DND-41 (cell line): ENCODE measurements at regions not wholly inside any gene's neighbourhood (a gene's known extent, or its start where the extent isn't known, plus 50 kb on each side); places are given as distances from the start of the nearest gene placed in this dataset.

Experiments used
- ATAC-seq: fragments of 200-7000 bp; cut with Tn5 transposase; 3 replicates; pipeline ENCODE4 v1.9.1; 2021; ENCODE audit warnings: low read depth; ENCODE audit not compliant: insufficient read depth
- DNase-seq: peaks from one replicate; pipeline ENCODE4 v3.0.0-alpha.2; 2020
- H2AFZ ChIP-seq: 2 replicates; pipeline ENCODE4 v1.6.0; 2012; ENCODE audit warnings: low read depth, low read length
- H3K27ac ChIP-seq: 2 replicates; pipeline ENCODE4 v1.5.1; 2012; ENCODE audit warnings: low read length, inconsistent platforms
- H3K27me3 ChIP-seq: fragments of 200-600 bp; sonication (generic); 2 replicates; pipeline ENCODE4 v1.6.0; 2012; ENCODE audit warnings: low read length, mild to moderate bottlenecking, inconsistent platforms; ENCODE audit not compliant: insufficient read depth, poor library complexity
- H3K36me3 ChIP-seq: 2 replicates; pipeline ENCODE4 v1.5.1; 2012; ENCODE audit warnings: low read length, inconsistent platforms; ENCODE audit not compliant: insufficient read depth
- H3K4me1 ChIP-seq: 2 replicates; pipeline ENCODE4 v1.5.1; 2012; ENCODE audit warnings: mild to moderate bottlenecking, low read length; ENCODE audit not compliant: insufficient read depth
- H3K4me2 ChIP-seq: 2 replicates; pipeline ENCODE4 v1.6.0; 2012; ENCODE audit warnings: mild to moderate bottlenecking, moderate library complexity, low read length, inconsistent platforms; ENCODE audit not compliant: insufficient read depth
- H3K4me3 ChIP-seq, 2 experiments: fragments of 200-600 bp in 1 of 2; shearing (Covaris generic) in 1 of 2; 2 replicates each; pipeline ENCODE4 v1.5.1; 2012 to 2016; ENCODE audit warnings: inconsistent platforms in 2 of 2, low read length in 2 of 2, mild to moderate bottlenecking in 2 of 2, low read depth in 1 of 2, moderate library complexity in 1 of 2
- H3K79me2 ChIP-seq: 2 replicates; pipeline ENCODE4 v1.6.0; 2012; ENCODE audit warnings: low read length, inconsistent platforms; ENCODE audit not compliant: insufficient read depth
- H3K9ac ChIP-seq: 2 replicates; pipeline ENCODE4 v1.6.0; 2012; ENCODE audit warnings: low read depth, mild to moderate bottlenecking, inconsistent platforms, low read length, moderate library complexity
- H3K9me3 ChIP-seq: 2 replicates; pipeline ENCODE4 v1.5.1; 2012; ENCODE audit warnings: low read length, moderate library complexity, mild to moderate bottlenecking, inconsistent platforms; ENCODE audit not compliant: insufficient read depth, severe bottlenecking
- H4K20me1 ChIP-seq: 2 replicates; pipeline ENCODE4 v1.6.0; 2012; ENCODE audit warnings: low read length; ENCODE audit not compliant: insufficient read depth
- EZH2 ChIP-seq: IDR thresholded peaks from 3 replicates; pipeline ENCODE4 v1.6.1; 2012; ENCODE audit warnings: borderline replicate concordance, low read depth, mild to moderate bottlenecking, moderate library complexity, low read length, inconsistent platforms; ENCODE audit not compliant: severe bottlenecking
- TF ChIP-seq, protein P1 (sequence below): IDR thresholded peaks from 2 replicates; pipeline ENCODE4 v1.5.1; 2012; ENCODE audit warnings: borderline replicate concordance, low read length, moderate library complexity, mild to moderate bottlenecking; ENCODE audit not compliant: poor library complexity, severe bottlenecking; ENCODE audit errors: extremely low read depth

DNA sequence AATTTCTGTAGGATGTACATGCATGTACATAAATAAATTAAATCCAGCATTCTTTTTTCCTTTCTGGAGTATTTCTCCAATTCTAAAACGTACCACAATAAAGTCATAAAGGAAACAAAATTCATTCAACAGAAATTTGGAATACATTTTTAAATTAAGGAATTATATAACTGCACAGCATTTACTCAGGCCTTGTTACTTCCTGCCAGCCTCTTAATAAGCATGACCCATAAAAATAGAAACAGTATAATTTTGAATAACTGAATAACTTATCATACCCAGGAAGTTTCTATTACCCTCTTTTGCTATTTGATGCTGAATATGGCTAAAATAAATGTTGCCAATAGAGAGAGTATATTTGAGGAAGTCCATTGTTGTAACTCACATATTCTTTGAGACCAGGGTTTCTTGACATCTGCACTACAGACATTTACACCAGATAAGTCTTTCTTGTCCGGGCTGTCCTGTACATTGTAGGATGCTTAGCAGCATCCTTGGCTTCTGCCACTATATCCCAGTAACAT is 178.2 kb downstream of the KLF12 start:
- ATAC-seq, result no peak
- no peak overlapping the region; the same call in 1 of the 2 replicates for H3K27ac ChIP-seq

DNA sequence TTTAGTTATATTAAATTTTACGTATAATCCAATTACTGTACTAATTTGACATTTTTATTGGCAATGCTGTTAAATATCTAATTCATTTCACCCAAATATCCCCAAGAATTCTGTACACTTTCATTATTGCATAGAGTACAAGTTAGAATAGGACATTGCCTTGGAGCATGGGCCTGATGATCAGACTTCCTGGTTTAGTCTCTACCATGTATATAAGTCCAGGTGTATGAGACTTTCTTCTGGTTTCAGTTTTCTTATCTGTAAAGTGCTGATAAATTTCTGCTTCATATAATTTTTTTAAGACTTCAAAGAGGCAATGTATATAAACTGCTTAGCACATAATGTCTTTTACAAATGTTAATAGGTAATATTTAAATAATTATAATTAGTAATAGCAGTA is 179.4 kb downstream of the KLF12 start:
- Histone ChIP-seq H3K27me3 (no peaks in the 10 kb centered on the region), H3K27ac (no peak overlapping the region), H4K20me1 (peaks cover 12% of the 10 kb centered on the region), H3K79me2 (peaks cover 87% of the 10 kb centered on the region), H3K36me3 (peaks cover 4% of the 10 kb centered on the region; the same call in 1 of the 2 replicates), H3K9ac (no peak overlapping the region), H3K4me3 (no peak overlapping the region), H3K4me2 (no peak overlapping the region), H2AFZ (no peak overlapping the region), H3K4me1 (peaks cover 21% of the 10 kb centered on the region; the same call in 1 of the 2 replicates), H3K9me3 (no peaks in the 10 kb centered on the region)
- no peak for DNase-seq
- TF ChIP-seq, protein P1, sequence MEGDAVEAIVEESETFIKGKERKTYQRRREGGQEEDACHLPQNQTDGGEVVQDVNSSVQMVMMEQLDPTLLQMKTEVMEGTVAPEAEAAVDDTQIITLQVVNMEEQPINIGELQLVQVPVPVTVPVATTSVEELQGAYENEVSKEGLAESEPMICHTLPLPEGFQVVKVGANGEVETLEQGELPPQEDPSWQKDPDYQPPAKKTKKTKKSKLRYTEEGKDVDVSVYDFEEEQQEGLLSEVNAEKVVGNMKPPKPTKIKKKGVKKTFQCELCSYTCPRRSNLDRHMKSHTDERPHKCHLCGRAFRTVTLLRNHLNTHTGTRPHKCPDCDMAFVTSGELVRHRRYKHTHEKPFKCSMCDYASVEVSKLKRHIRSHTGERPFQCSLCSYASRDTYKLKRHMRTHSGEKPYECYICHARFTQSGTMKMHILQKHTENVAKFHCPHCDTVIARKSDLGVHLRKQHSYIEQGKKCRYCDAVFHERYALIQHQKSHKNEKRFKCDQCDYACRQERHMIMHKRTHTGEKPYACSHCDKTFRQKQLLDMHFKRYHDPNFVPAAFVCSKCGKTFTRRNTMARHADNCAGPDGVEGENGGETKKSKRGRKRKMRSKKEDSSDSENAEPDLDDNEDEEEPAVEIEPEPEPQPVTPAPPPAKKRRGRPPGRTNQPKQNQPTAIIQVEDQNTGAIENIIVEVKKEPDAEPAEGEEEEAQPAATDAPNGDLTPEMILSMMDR, result no peak
- no peak for TF ChIP-seq EZH2
- peak; percentile 62; the same call in 2 of the 3 replicates for ATAC-seq

More for the DNA sequence above, 178.2 kb downstream of the KLF12 start:
- no peak overlapping the region for H2AFZ ChIP-seq
- H3K9me3 ChIP-seq, result no peaks in the 10 kb centered on the region
- DNase-seq, result no peak
- H3K4me1 ChIP-seq, result peaks cover 21% of the 10 kb centered on the region; the same call in 1 of the 2 replicates
- peaks cover 4% of the 10 kb centered on the region; the same call in 1 of the 2 replicates for H3K36me3 ChIP-seq
- H3K4me3 ChIP-seq, result no peak overlapping the region
- TF ChIP-seq, protein P1, result no peak
- no peak for TF ChIP-seq EZH2
- no peak overlapping the region for H3K4me2 ChIP-seq
- peaks cover 86% of the 10 kb centered on the region for H3K79me2 ChIP-seq
- H3K9ac ChIP-seq, result no peak overlapping the region
- no peaks in the 10 kb centered on the region for H3K27me3 ChIP-seq
- H4K20me1 ChIP-seq, result peaks cover 12% of the 10 kb centered on the region

DNA sequence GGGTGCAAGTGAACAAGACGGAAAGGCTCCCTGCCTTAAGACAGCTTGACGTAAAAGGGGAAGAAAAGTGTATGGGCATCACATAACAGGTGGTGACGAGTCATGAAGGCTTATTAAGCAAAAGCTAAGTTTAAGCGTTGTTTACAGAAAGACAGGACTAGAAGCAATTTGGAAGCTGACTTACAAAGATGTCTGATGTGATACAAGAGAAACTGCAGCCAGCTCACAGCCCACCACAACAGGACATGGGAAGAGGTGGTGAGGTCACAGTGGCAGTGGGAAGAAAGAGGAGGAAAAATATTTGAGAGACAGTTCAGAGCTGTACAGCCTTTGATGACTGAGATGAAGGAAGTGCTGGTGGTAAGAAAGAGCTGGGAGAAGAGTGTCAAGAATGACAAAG is 181.6 kb downstream of the KLF12 start:
- no peak for TF ChIP-seq EZH2
- TF ChIP-seq, protein P1, result no peak
- no peak overlapping the region for H3K9ac ChIP-seq
- H3K27me3 ChIP-seq, result no peaks in the 10 kb centered on the region
- H3K79me2 ChIP-seq, result peaks cover 91% of the 10 kb centered on the region
- peaks cover 9% of the 10 kb centered on the region for H4K20me1 ChIP-seq
- H3K4me1 ChIP-seq, result peaks cover 21% of the 10 kb centered on the region; the same call in 1 of the 2 replicates
- H3K9me3 ChIP-seq, result no peaks in the 10 kb centered on the region
- no peak overlapping the region for H3K4me3 ChIP-seq
- DNase-seq (peak; percentile 36), ATAC-seq (peak; percentile 73)
- H2AFZ ChIP-seq, result no peak overlapping the region
- H3K4me2 ChIP-seq, result no peak overlapping the region
- peaks cover 4% of the 10 kb centered on the region; the same call in 1 of the 2 replicates for H3K36me3 ChIP-seq
- peak overlapping the region; percentile 45 for H3K27ac ChIP-seq
